VCaP (cell line): ENCODE measurements at regions not wholly inside any gene's neighbourhood (a gene's known extent, or its start where the extent isn't known, plus 50 kb on each side); places are given as distances from the start of the nearest gene placed in this dataset.

Source experiments
- H3K27ac ChIP-seq: fragments of 450-650 bp; 2 replicates; pipeline ENCODE4 v1.5.1; 2017
- TF ChIP-seq, protein P1 (sequence below): fragments of 450-650 bp; conservative IDR thresholded peaks from 2 replicates; pipeline ENCODE4 v1.5.1; 2017; ENCODE audit warnings: mild to moderate bottlenecking, moderate library complexity

DNA sequence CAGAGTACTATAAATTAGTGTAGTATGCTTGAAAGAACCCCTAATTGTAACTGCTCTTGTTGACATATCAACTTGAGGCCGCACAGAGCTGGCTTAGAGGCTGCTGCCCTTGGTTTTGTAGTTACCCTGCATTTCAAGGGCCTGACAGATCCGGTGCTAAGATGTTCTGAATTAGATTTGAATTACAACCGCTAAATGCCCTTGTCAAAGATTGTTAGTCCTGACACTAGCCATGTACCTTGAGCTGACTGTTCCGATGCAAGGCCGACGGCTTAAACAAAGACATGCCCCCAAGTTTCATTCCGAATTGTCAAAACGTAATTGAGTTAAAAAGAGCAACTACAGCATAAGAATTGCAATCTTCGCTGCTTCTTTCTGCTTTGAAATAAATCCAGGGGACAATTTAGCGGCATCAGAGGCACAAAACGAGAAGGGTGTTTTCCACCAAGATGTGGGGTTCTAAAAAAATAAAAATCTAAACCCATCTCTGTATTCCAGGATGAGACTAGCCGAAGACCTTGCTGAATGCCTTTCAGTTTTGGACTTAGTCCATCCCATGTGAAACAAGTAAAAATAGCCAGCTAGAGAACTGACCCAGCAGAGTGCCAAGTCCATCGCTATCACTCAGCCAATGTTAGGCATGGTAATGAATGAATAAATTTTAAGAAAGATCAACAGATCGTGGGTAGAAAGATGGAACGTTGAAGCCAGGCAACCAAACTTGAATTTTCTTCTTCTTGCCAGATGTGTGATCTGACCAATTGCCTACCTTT, 148.7 kb downstream of the DICER1 start:
- no peak overlapping the region for H3K27ac ChIP-seq
- TF ChIP-seq, protein P1, sequence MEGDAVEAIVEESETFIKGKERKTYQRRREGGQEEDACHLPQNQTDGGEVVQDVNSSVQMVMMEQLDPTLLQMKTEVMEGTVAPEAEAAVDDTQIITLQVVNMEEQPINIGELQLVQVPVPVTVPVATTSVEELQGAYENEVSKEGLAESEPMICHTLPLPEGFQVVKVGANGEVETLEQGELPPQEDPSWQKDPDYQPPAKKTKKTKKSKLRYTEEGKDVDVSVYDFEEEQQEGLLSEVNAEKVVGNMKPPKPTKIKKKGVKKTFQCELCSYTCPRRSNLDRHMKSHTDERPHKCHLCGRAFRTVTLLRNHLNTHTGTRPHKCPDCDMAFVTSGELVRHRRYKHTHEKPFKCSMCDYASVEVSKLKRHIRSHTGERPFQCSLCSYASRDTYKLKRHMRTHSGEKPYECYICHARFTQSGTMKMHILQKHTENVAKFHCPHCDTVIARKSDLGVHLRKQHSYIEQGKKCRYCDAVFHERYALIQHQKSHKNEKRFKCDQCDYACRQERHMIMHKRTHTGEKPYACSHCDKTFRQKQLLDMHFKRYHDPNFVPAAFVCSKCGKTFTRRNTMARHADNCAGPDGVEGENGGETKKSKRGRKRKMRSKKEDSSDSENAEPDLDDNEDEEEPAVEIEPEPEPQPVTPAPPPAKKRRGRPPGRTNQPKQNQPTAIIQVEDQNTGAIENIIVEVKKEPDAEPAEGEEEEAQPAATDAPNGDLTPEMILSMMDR: no peak

DNA sequence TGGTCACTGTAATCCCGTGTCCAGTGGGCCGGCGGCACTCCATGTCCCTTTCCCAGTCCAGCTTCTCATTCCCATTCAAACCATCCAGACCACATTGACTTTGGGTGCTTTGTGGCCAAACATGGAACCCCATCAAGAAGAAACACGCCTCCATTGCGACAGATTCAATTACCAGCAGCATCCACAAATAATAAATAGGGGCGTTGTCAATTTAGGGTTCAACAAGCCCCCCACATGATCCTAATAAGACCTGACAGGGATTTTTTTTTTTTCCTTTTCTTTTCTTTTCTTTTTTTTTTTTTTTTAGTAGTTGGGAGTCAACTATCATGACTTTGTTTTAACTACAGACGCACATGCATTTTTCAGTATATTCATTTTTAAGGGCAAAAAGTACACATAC, 149.4 kb downstream of the DICER1 start:
- TF ChIP-seq, protein P1: no peak
- H3K27ac ChIP-seq: no peak overlapping the region

DNA sequence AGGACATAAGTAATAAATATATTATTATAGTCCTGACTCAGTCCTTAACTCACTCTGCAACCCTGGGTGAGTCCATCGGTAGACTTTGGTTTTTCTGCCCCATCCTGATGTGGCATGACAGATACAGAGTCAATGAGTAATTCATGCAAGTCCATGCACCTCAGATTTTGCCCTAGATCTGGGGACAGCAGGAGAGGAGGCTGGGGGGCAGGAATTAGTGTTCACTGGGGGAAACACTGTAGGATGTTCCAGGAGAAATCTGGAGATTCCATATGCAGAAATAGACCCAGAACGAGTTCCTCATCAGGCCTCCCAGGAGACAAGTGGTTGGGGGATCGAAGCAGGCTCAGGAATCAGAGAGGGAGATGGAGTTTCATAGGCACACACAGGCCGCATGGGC, 150.8 kb downstream of the DICER1 start:
- TF ChIP-seq, protein P1: no peak
- no peak overlapping the region for H3K27ac ChIP-seq

DNA sequence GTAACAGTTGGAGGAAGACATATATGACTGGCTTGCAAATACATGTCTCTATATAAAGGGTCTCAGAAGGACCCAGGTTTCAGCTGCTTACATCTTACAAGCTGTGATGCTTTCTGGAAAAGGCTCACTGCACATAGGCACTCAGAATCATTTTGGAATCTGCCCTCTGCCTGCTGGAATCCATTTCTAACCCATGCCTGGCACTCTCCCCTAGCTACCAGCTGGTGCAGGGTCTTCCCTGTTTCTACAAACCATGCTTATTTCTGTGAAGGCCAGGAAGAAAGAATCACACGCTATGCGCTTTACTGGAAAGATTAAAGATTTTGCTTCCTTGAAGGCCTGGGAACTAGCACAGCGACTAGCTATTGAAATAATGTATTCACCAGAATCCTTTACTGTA, 151.3 kb downstream of the DICER1 start:
- TF ChIP-seq, protein P1: no peak
- no peak overlapping the region for H3K27ac ChIP-seq

DNA sequence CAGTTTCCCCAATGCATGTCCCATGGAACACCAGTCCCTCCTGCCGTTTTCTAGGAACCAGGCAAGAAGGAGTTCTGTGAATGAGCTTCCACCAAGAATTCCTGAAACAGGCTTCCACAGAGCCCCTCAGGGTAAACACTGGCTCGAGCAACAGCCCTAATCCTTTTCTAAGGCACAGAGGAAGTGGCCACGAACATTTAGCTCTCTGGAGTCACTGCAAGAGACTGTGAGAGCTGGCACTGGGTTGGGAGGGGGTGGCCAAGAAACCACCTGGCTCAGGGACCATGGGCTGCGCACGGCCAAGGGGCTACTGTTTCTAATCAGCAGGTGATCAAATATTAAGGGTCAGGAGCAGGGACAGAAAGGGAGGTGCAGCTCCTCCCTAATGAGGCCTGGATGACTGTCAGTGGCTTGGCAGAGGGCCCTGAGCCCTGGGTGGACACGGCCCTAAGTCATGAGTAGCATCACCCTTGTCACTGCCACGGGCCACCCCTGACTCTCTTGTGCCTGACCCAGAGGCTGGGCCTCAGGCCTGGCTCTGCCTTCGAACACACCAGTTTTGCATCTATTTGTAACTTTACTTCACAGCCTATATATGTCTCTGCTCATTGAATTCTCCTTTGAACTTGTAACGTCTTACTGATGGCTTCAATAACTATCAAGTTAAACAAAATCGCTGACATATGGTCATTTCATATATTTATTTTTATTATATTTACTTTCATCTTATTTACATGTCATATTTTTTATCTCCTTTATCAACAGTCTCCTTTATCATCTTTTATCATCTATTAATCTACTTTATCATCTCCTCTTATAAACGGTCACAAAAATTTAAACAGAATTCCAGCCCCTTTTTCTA, 154.0 kb downstream of the DICER1 start:
- peak overlapping the region; percentile 9; the same call in 1 of the 2 replicates for H3K27ac ChIP-seq
- TF ChIP-seq, protein P1: no peak

DNA sequence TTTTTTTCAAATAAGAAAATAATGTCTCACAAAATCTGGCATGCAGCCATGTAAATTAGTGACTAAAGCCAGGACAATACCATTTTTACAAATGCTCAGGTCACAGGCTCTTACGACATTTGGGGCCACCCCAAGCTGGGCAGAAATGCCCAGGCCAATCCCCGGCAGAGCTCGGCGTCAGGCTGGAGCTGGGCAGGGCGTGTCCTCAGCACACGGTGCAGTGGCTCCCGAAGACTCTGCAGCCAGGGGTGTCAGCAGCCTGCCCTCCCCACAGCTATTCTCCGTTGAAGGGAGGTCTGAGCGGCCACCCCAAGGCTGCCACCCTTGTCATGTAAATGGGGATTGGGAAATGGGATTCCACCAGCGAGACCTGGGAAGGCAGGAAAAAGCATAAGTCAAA, 158.6 kb downstream of the DICER1 start:
- H3K27ac ChIP-seq: no peak overlapping the region
- TF ChIP-seq, protein P1: no peak

DNA sequence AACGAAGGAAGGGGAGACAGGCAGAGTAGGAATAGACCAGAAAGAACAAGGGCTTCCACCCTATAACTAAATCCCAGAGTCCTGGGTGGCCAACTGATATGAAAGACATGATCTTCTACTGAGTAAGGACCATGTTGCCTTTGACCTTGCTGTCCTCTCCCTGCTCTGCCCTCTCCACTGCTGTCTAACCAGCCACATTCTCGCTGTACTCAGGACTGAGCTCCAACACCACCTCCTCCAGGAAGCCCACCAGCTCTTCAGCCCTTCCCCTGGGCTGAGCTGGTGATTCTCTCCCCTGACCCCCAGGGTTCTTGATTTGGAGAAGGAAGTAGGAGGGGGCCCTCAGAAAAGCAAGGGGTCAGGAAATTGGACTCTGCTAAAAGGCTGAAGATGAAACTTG, 159.2 kb downstream of the DICER1 start:
- TF ChIP-seq, protein P1: no peak
- no peak overlapping the region for H3K27ac ChIP-seq
